Tibial nerve (tissue), 4 donors: ENCODE measurements at regions not wholly inside any gene's neighbourhood (a gene's known extent, or its start where the extent isn't known, plus 50 kb on each side); places are given as distances from the start of the nearest gene placed in this dataset.
"Not testable (repeated sequence)": the region's sequence is repeated elsewhere in the genome, so short reads cannot be mapped to it uniquely, and the experiment has no call there.

Source experiments
- EP300 ChIP-seq, 2 donors: sonication (generic); formaldehyde crosslinking; IDR thresholded peaks; one replicate each; pipeline ENCODE4 v1.6.1; 2017; ENCODE audit warnings: antibody characterized with exemption in 2 of 2, mild to moderate bottlenecking in 1 of 2
- POLR2A ChIP-seq, 2 donors: fragments of 450-650 bp; IDR thresholded peaks; one replicate each; pipeline ENCODE4 v1.6.1; 2017; ENCODE audit warnings: antibody characterized with exemption in 2 of 2, mild to moderate bottlenecking in 2 of 2, moderate library complexity in 2 of 2
- TF ChIP-seq, protein P1 (sequence below), 5 experiments: fragments of 200-600 bp in 3 of 5; fragments of 450-650 bp in 2 of 5; sonication (generic) in 3 of 5; IDR thresholded peaks; one replicate each; pipeline ENCODE4 v1.5.1; 2016 to 2019; ENCODE audit warnings: antibody characterized with exemption in 5 of 5, mild to moderate bottlenecking in 3 of 5, moderate library complexity in 2 of 5

- TF ChIP-seq, protein P1, sequence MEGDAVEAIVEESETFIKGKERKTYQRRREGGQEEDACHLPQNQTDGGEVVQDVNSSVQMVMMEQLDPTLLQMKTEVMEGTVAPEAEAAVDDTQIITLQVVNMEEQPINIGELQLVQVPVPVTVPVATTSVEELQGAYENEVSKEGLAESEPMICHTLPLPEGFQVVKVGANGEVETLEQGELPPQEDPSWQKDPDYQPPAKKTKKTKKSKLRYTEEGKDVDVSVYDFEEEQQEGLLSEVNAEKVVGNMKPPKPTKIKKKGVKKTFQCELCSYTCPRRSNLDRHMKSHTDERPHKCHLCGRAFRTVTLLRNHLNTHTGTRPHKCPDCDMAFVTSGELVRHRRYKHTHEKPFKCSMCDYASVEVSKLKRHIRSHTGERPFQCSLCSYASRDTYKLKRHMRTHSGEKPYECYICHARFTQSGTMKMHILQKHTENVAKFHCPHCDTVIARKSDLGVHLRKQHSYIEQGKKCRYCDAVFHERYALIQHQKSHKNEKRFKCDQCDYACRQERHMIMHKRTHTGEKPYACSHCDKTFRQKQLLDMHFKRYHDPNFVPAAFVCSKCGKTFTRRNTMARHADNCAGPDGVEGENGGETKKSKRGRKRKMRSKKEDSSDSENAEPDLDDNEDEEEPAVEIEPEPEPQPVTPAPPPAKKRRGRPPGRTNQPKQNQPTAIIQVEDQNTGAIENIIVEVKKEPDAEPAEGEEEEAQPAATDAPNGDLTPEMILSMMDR (IDR thresholded peaks at IDR 0.05) = not testable (repeated sequence)
- not testable (repeated sequence) for TF ChIP-seq POLR2A, EP300 (IDR thresholded peaks at IDR 0.05)
These were observed 401.4 kb downstream of the RPIA start for GRCh38 chr2:89092911-89093310.
